ENCODE measurements at regions not wholly inside any gene's neighbourhood (a gene's known extent, or its start where the extent isn't known, plus 50 kb on each side); places are given as distances from the start of the nearest gene placed in this dataset.
A peak's percentile ranks its signal among the peaks of the same experiment; 100 is the strongest.
"Not testable (repeated sequence)": the region's sequence is repeated elsewhere in the genome, so short reads cannot be mapped to it uniquely, and the experiment has no call there.

DNA sequence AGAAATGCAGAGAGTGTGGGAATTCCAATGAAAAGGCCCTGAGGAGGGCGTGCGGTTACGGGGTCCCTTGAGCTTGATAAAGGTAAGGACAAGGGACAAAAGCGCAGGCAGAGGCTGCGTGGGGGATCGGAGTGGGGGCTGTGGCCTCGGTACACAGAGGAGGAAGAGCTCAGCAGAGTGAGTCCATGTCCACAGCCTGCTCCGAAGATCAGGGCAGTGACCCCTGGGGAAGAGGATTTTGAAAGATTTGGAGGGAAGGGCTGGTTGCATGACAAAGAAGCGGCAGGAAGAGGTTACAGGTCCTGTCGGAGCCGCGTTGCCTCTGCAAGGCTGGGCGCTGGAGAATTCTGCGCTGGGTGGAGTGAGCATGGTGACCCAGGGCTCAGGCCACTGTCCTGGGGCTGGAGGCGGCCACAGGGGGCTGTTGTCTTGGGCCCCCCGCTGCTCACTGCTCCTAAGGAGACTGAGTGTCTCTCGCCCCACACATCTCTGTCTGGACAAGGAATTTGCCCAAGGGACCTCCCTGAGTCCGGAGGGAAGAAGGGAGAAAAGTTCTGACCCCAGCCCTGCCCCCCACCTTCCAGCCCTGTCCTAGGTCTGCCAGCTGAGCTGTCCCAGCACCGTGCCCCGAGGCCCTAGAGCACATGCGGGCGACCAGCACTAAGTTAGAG is 69.8 kb upstream of the INSIG1 start:
- FAIRE-seq = no peak
- no peak for DNase-seq (ENCODE audit: low spot score)

- no peak for FAIRE-seq
These were observed 69.2 kb upstream of the INSIG1 start for GRCh38 chr7:155228459-155228845.

DNA sequence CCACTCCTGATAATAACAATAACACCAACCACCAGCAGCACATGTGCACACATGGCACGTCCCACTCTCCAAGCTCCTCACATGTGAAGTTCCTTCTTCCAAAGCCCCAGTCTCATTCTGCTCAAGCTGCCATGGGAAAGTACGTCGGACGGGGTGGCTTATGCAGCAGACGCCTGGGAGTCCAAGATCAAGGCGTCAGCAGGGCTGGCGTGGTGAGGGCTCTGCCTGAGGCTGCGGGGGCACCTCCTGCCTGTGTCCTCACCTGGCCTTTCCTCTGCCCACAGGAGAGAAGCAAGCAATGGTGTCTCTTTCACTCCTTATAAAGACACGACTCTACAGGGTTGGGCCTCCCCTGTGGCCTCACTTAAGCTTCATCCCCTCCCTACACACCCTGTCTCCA is 68.8 kb upstream of the INSIG1 start:
- no peak for FAIRE-seq
- DNase-seq (ENCODE audit: low spot score) = no peak

More at GRCh38 chr7:155228459-155228845, 69.2 kb upstream of the INSIG1 start:
- peak; percentile 10 for DNase-seq (ENCODE audit: low spot score)

DNA sequence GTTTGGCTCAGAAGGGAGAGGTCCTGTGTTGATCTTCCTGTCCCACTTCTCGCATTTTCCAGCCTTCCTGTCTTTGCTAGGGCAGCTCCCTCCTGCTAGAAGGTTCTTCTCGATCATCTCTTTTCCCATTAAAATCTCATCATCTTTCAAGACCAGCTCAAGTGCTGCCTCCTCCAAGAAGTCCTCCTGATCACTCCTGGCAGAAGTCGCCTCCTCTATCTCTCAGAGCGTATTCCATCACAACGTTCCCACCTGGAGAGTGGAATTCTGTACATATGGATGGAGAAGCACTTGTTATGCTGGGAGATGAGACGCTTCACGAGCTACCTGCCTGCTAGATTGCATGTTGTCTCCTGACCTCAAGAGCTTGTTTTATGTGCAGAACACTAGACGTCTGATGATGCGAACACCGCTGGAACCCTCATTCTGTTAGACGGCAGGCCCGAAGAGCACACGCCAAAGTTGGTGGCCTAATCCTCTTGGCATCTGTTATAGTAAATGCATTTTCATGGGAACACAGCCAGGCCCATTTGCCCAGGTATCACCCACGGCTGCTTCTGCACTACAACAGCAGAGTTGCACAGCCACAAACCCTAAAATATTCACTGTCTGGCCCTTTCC is 68.0 kb upstream of the INSIG1 start:
- DNase-seq (ENCODE audit: low spot score) (peak; percentile 8), FAIRE-seq (no peak)

GRCh38 chr7:155230169-155230593 is 67.5 kb upstream of the INSIG1 start:
- FAIRE-seq = no peak

GRCh38 chr7:155231241-155231800 is 66.4 kb upstream of the INSIG1 start:
- DNase-seq (ENCODE audit: low spot score) (no peak), FAIRE-seq (no peak)

More at GRCh38 chr7:155230169-155230593, 67.5 kb upstream of the INSIG1 start:
- peak; percentile 79 for DNase-seq (ENCODE audit: low spot score)

- no peak for DNase-seq (ENCODE audit: low spot score)
- FAIRE-seq = no peak
These were observed 65.7 kb upstream of the INSIG1 start for GRCh38 chr7:155231941-155232340.

- no peak for FAIRE-seq
- DNase-seq (ENCODE audit: low spot score) = no peak
These were observed 64.8 kb upstream of the INSIG1 start for GRCh38 chr7:155232911-155233310.

DNA sequence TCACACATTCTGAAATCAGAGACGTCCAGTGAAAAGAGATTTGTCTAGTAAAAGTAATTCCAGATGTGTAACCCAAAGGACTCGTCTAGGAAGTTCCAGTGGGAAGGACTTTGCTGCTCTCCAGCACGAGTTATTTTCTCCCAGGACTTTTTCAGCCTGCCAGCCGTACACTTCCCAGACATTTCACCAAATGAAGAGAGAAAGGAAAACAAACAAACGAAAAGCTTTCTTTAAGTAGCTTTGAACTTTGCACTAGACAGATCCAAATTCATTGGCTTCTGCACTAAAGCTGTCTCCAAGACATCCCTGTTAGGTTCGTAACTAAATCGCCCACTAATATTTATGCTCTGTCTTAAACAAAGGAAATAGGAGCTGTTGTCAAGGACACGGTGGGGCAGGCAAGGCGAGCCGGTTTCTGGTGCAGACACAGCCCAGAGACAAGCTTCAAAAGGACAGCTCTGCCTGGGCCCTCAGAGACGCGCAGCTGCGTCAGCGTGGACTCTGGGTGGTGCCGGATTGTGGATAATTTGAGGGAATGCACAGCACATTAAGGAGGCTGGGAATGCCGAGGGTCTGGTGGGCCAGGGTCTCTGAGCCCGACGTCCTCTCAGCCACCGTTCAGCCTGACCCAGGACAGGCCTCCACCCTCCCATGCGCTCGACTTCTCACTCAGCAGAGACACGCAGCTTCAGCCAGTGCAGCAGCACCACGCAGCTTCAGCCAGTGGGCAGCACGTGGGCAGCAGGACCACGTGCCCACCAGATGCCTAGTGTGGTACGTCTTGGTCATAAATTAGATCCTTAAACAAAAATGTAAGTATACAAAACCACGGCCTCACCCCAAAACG is 64.1 kb upstream of the INSIG1 start:
- DNase-seq (ENCODE audit: low spot score) (no peak), FAIRE-seq (no peak)

GRCh38 chr7:155234158-155234492 is 63.6 kb upstream of the INSIG1 start:
- DNase-seq (ENCODE audit: low spot score) (no peak), FAIRE-seq (no peak)

GRCh38 chr7:155234950-155235789 is 62.5 kb upstream of the INSIG1 start:
- FAIRE-seq (no peak), DNase-seq (ENCODE audit: low spot score) (no peak)

GRCh38 chr7:155236386-155236785 is 61.3 kb upstream of the INSIG1 start:
- no peak for DNase-seq (ENCODE audit: low spot score)
- FAIRE-seq = no peak

GRCh38 chr7:155237297-155237696 is 60.4 kb upstream of the INSIG1 start:
- DNase-seq (ENCODE audit: low spot score) = no peak
- no peak for FAIRE-seq

- FAIRE-seq (no peak), DNase-seq (ENCODE audit: low spot score) (no peak)
These were observed 59.9 kb upstream of the INSIG1 start for GRCh38 chr7:155237730-155238129.

- FAIRE-seq; DNase-seq (ENCODE audit: low spot score): not testable (repeated sequence)
These were observed 58.1 kb upstream of the INSIG1 start for GRCh38 chr7:155239431-155240087.

DNA sequence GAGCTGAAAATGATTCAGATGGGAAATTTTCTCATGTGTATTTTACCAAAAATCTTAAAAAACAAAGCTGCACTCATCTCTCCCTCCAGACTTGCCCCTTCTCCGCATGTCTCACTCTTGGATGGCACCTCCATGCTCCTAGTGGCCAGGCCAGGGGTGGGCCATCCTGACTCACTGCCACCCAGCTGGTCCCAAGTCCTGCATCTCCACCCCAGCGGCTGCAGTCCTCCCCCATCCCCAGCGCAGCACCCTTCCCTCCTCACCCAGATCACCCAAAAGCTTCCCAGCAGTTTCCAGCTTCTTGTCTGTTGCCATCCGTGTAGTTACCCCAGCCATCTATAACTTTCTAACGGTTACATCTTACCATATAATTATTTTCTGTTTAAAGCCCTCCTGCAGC is 53.0 kb upstream of the INSIG1 start:
- FAIRE-seq = no peak
- DNase-seq (ENCODE audit: low spot score) = no peak

- FAIRE-seq = no peak
- DNase-seq (ENCODE audit: low spot score) = no peak
These were observed 50.0 kb upstream of the INSIG1 start for GRCh38 chr7:155247479-155248365.

Measured in urothelium cell line (cell line).